Fibroblast of the aortic adventitia (primary cell): ENCODE measurements at regions not wholly inside any gene's neighbourhood (a gene's known extent, or its start where the extent isn't known, plus 50 kb on each side); places are given as distances from the start of the nearest gene placed in this dataset.
A peak's percentile ranks its signal among the peaks of the same experiment; 100 is the strongest.

ENCODE experiments used
- DNase-seq: peaks from one replicate; pipeline ENCODE4 v3.0.0-alpha.2; 2010; ENCODE audit warnings: low read depth
- H3K4me3 ChIP-seq: 2 replicates; pipeline ENCODE4 v1.5.1; 2011; ENCODE audit warnings: low read depth, mild to moderate bottlenecking, control low read depth, low read length, moderate library complexity
- CTCF ChIP-seq: IDR thresholded peaks from 2 replicates; pipeline ENCODE4 v1.5.1; 2011; ENCODE audit warnings: mild to moderate bottlenecking, low read length, control low read depth, inconsistent platforms; ENCODE audit not compliant: insufficient read depth

- TF ChIP-seq CTCF = no peak
- no peak for DNase-seq
- H3K4me3 ChIP-seq = no peak overlapping the region
Measured at GRCh38 chr2:240198226-240198625, 57.8 kb upstream of the OTOS start.

- DNase-seq = no peak
- no peak overlapping the region for H3K4me3 ChIP-seq
- no peak for TF ChIP-seq CTCF
Measured at GRCh38 chr2:240199133-240199870, 58.8 kb upstream of the OTOS start.

GRCh38 chr2:240200230-240201051 lies 60.0 kb upstream of the OTOS start:
- peak; percentile 14 for DNase-seq
- H3K4me3 ChIP-seq = no peak overlapping the region
- no peak for TF ChIP-seq CTCF

- TF ChIP-seq CTCF = no peak
- H3K4me3 ChIP-seq = no peak overlapping the region
- no peak for DNase-seq
Measured at GRCh38 chr2:240201866-240202265, 61.4 kb upstream of the OTOS start.

- no peak for TF ChIP-seq CTCF
- H3K4me3 ChIP-seq = no peak overlapping the region
- DNase-seq = no peak
Measured at GRCh38 chr2:240202586-240202985, 62.1 kb upstream of the OTOS start.

GRCh38 chr2:240203031-240203787 lies 62.8 kb upstream of the OTOS start:
- TF ChIP-seq CTCF = no peak
- DNase-seq = no peak

More at GRCh38 chr2:240203031-240203787, 62.8 kb upstream of the OTOS start:
- H3K4me3 ChIP-seq = no peak overlapping the region
